ENCODE measurements at regions not wholly inside any gene's neighbourhood (a gene's known extent, or its start where the extent isn't known, plus 50 kb on each side); places are given as distances from the start of the nearest gene placed in this dataset.

GRCh38 chrX:43315622-43316021, 340.5 kb upstream of the MAOA start:
- no peak overlapping the region for H3K27ac ChIP-seq (ENCODE audit: insufficient read depth, low read length)
- H4K20me1 ChIP-seq (ENCODE audit: control insufficient read depth, extremely low read depth, insufficient read depth, low read length), result no peaks in the 10 kb centered on the region
- no peaks in the 10 kb centered on the region for H3K9me3 ChIP-seq (ENCODE audit: control insufficient read depth, insufficient read depth, low read depth, low read length)
- H3K4me1 ChIP-seq (ENCODE audit: control insufficient read depth, extremely low read depth, insufficient read depth, low read length), result no peaks in the 10 kb centered on the region
- DNase-seq (ENCODE audit: low read depth in 2 of 2), result no peak
- no peak overlapping the region for H3K4me2 ChIP-seq (ENCODE audit: extremely low read depth, insufficient read depth, low read length)
- H3K79me2 ChIP-seq (ENCODE audit: control insufficient read depth, insufficient read depth, low read length), result no peaks in the 10 kb centered on the region
- TF ChIP-seq EZH2 (IDR thresholded peaks at IDR 0.05; ENCODE audit: low read length, missing control alignments) (no peak), CTCF (conservative IDR thresholded peaks at IDR 0.05 in 1 of 2, IDR thresholded peaks at IDR 0.05 in 1 of 2; ENCODE audit: low read depth in 1 of 2, low read length in 2 of 2) (no peak)
- H3K4me3 ChIP-seq (replicated peaks in 1 of 4; ENCODE audit: control extremely low read depth in 1 of 4, insufficient read depth in 1 of 4, low read depth in 3 of 4, low read length in 4 of 4), result no peak overlapping the region
- H3K27me3 ChIP-seq (ENCODE audit: control insufficient read depth, insufficient read depth, low read length), result no peaks in the 10 kb centered on the region
- H2AFZ ChIP-seq (ENCODE audit: low read length), result no peak overlapping the region
- H3K36me3 ChIP-seq (ENCODE audit: control insufficient read depth, insufficient read depth, low read length), result no peaks in the 10 kb centered on the region
- no peak overlapping the region for H3K9ac ChIP-seq (ENCODE audit: insufficient read depth, low read length)

GRCh38 chrX:43316146-43316545, 340.0 kb upstream of the MAOA start:
- H3K27me3 ChIP-seq (ENCODE audit: control insufficient read depth, insufficient read depth, low read length), result no peaks in the 10 kb centered on the region
- no peaks in the 10 kb centered on the region for H3K9me3 ChIP-seq (ENCODE audit: control insufficient read depth, insufficient read depth, low read depth, low read length)
- no peaks in the 10 kb centered on the region for H4K20me1 ChIP-seq (ENCODE audit: control insufficient read depth, extremely low read depth, insufficient read depth, low read length)
- no peak overlapping the region for H3K4me3 ChIP-seq (replicated peaks in 1 of 4; ENCODE audit: control extremely low read depth in 1 of 4, insufficient read depth in 1 of 4, low read depth in 3 of 4, low read length in 4 of 4)
- TF ChIP-seq CTCF (conservative IDR thresholded peaks at IDR 0.05 in 1 of 2, IDR thresholded peaks at IDR 0.05 in 1 of 2; ENCODE audit: low read depth in 1 of 2, low read length in 2 of 2) (no peak), EZH2 (IDR thresholded peaks at IDR 0.05; ENCODE audit: low read length, missing control alignments) (no peak)
- no peaks in the 10 kb centered on the region for H3K79me2 ChIP-seq (ENCODE audit: control insufficient read depth, insufficient read depth, low read length)
- H3K9ac ChIP-seq (ENCODE audit: insufficient read depth, low read length), result no peak overlapping the region
- H3K4me2 ChIP-seq (ENCODE audit: extremely low read depth, insufficient read depth, low read length), result no peak overlapping the region
- DNase-seq (ENCODE audit: low read depth in 2 of 2), result no peak
- H2AFZ ChIP-seq (ENCODE audit: low read length), result no peak overlapping the region
- no peaks in the 10 kb centered on the region for H3K4me1 ChIP-seq (ENCODE audit: control insufficient read depth, extremely low read depth, insufficient read depth, low read length)
- H3K36me3 ChIP-seq (ENCODE audit: control insufficient read depth, insufficient read depth, low read length), result no peaks in the 10 kb centered on the region
- no peak overlapping the region for H3K27ac ChIP-seq (ENCODE audit: insufficient read depth, low read length)

- TF ChIP-seq EZH2 (IDR thresholded peaks at IDR 0.05; ENCODE audit: low read length, missing control alignments) (no peak), CTCF (conservative IDR thresholded peaks at IDR 0.05 in 1 of 2, IDR thresholded peaks at IDR 0.05 in 1 of 2; ENCODE audit: low read depth in 1 of 2, low read length in 2 of 2) (no peak)
- H3K4me2 ChIP-seq (ENCODE audit: extremely low read depth, insufficient read depth, low read length), result no peak overlapping the region
Observed at GRCh38 chrX:43317378-43317777, 338.7 kb upstream of the MAOA start.

More at GRCh38 chrX:43317378-43317777, 338.7 kb upstream of the MAOA start:
- no peaks in the 10 kb centered on the region for H3K27me3 ChIP-seq (ENCODE audit: control insufficient read depth, insufficient read depth, low read length)
- no peaks in the 10 kb centered on the region for H3K4me1 ChIP-seq (ENCODE audit: control insufficient read depth, extremely low read depth, insufficient read depth, low read length)
- no peaks in the 10 kb centered on the region for H4K20me1 ChIP-seq (ENCODE audit: control insufficient read depth, extremely low read depth, insufficient read depth, low read length)
- H3K27ac ChIP-seq (ENCODE audit: insufficient read depth, low read length), result no peak overlapping the region
- no peaks in the 10 kb centered on the region for H3K36me3 ChIP-seq (ENCODE audit: control insufficient read depth, insufficient read depth, low read length)
- H3K9me3 ChIP-seq (ENCODE audit: control insufficient read depth, insufficient read depth, low read depth, low read length), result no peaks in the 10 kb centered on the region
- H3K79me2 ChIP-seq (ENCODE audit: control insufficient read depth, insufficient read depth, low read length), result no peaks in the 10 kb centered on the region
- H3K9ac ChIP-seq (ENCODE audit: insufficient read depth, low read length), result no peak overlapping the region
- H2AFZ ChIP-seq (ENCODE audit: low read length), result no peak overlapping the region
- no peak for DNase-seq (ENCODE audit: low read depth in 2 of 2)
- H3K4me3 ChIP-seq (replicated peaks in 1 of 4; ENCODE audit: control extremely low read depth in 1 of 4, insufficient read depth in 1 of 4, low read depth in 3 of 4, low read length in 4 of 4), result no peak overlapping the region
